ENCODE measurements at regions not wholly inside any gene's neighbourhood (a gene's known extent, or its start where the extent isn't known, plus 50 kb on each side); places are given as distances from the start of the nearest gene placed in this dataset.

- DNase-seq (no peak), ATAC-seq (ENCODE audit: insufficient read depth, low read depth) (no peak)
- no peak overlapping the region for H3K9ac ChIP-seq (ENCODE audit: low read depth, low read length)
- no peaks in the 10 kb centered on the region for H3K27me3 ChIP-seq (ENCODE audit: insufficient read depth, low read length, poor library complexity)
- H4K20me1 ChIP-seq (ENCODE audit: insufficient read depth, low read length) = no peaks in the 10 kb centered on the region
- TF ChIP-seq CTCF (IDR thresholded peaks at IDR 0.05; ENCODE audit: borderline replicate concordance, extremely low read depth, low read length, poor library complexity, severe bottlenecking) = no peak
- TF ChIP-seq EZH2 (IDR thresholded peaks at IDR 0.05; ENCODE audit: borderline replicate concordance, low read depth, low read length, severe bottlenecking) = no peak
- H3K9me3 ChIP-seq (ENCODE audit: insufficient read depth, low read length, severe bottlenecking) = no peaks in the 10 kb centered on the region
- H3K79me2 ChIP-seq (ENCODE audit: insufficient read depth, low read length) = no peaks in the 10 kb centered on the region
- no peak overlapping the region for H3K4me2 ChIP-seq (ENCODE audit: insufficient read depth, low read length)
- H3K4me1 ChIP-seq (ENCODE audit: insufficient read depth, low read length) = no peaks in the 10 kb centered on the region
- H3K36me3 ChIP-seq (ENCODE audit: insufficient read depth, low read length) = no peaks in the 10 kb centered on the region
- H3K4me3 ChIP-seq (ENCODE audit: low read depth in 1 of 2, low read length in 2 of 2) = no peak overlapping the region
- no peak overlapping the region for H3K27ac ChIP-seq (ENCODE audit: low read length)
- no peak overlapping the region for H2AFZ ChIP-seq (ENCODE audit: low read depth, low read length)
These were observed 208.4 kb upstream of the NANOGP8 start for GRCh38 chr15:35293353-35294130.

GRCh38 chr15:35290301-35290721 is 205.2 kb upstream of the NANOGP8 start:
- Histone ChIP-seq H4K20me1 (ENCODE audit: insufficient read depth, low read length) (no peaks in the 10 kb centered on the region), H3K36me3 (ENCODE audit: insufficient read depth, low read length) (no peaks in the 10 kb centered on the region), H2AFZ (ENCODE audit: low read depth, low read length) (no peak overlapping the region), H3K27me3 (ENCODE audit: insufficient read depth, low read length, poor library complexity) (no peaks in the 10 kb centered on the region), H3K9ac (ENCODE audit: low read depth, low read length) (no peak overlapping the region), H3K4me1 (ENCODE audit: insufficient read depth, low read length) (no peaks in the 10 kb centered on the region), H3K79me2 (ENCODE audit: insufficient read depth, low read length) (no peaks in the 10 kb centered on the region), H3K27ac (ENCODE audit: low read length) (no peak overlapping the region), H3K4me2 (ENCODE audit: insufficient read depth, low read length) (no peak overlapping the region), H3K9me3 (ENCODE audit: insufficient read depth, low read length, severe bottlenecking) (no peaks in the 10 kb centered on the region), H3K4me3 (ENCODE audit: low read depth in 1 of 2, low read length in 2 of 2) (no peak overlapping the region)
- DNase-seq = no peak
- TF ChIP-seq EZH2 (IDR thresholded peaks at IDR 0.05; ENCODE audit: borderline replicate concordance, low read depth, low read length, severe bottlenecking) (no peak), CTCF (IDR thresholded peaks at IDR 0.05; ENCODE audit: borderline replicate concordance, extremely low read depth, low read length, poor library complexity, severe bottlenecking) (no peak)
- no peak for ATAC-seq (ENCODE audit: insufficient read depth, low read depth)

GRCh38 chr15:35289024-35289617 is 204.0 kb upstream of the NANOGP8 start:
- Histone ChIP-seq H3K27ac (ENCODE audit: low read length) (no peak overlapping the region), H4K20me1 (ENCODE audit: insufficient read depth, low read length) (no peaks in the 10 kb centered on the region), H3K4me3 (ENCODE audit: low read depth in 1 of 2, low read length in 2 of 2) (no peak overlapping the region), H3K9ac (ENCODE audit: low read depth, low read length) (no peak overlapping the region), H3K4me2 (ENCODE audit: insufficient read depth, low read length) (no peak overlapping the region), H3K36me3 (ENCODE audit: insufficient read depth, low read length) (no peaks in the 10 kb centered on the region), H3K4me1 (ENCODE audit: insufficient read depth, low read length) (no peaks in the 10 kb centered on the region), H2AFZ (ENCODE audit: low read depth, low read length) (no peak overlapping the region), H3K27me3 (ENCODE audit: insufficient read depth, low read length, poor library complexity) (no peaks in the 10 kb centered on the region), H3K9me3 (ENCODE audit: insufficient read depth, low read length, severe bottlenecking) (no peaks in the 10 kb centered on the region), H3K79me2 (ENCODE audit: insufficient read depth, low read length) (no peaks in the 10 kb centered on the region)
- DNase-seq (no peak), ATAC-seq (ENCODE audit: insufficient read depth, low read depth) (no peak)
- peak; percentile 71 for TF ChIP-seq CTCF (IDR thresholded peaks at IDR 0.05; ENCODE audit: borderline replicate concordance, extremely low read depth, low read length, poor library complexity, severe bottlenecking)
- no peak for TF ChIP-seq EZH2 (IDR thresholded peaks at IDR 0.05; ENCODE audit: borderline replicate concordance, low read depth, low read length, severe bottlenecking)
